Sigmoid colon (tissue), 6 donors: ENCODE measurements at regions not wholly inside any gene's neighbourhood (a gene's known extent, or its start where the extent isn't known, plus 50 kb on each side); places are given as distances from the start of the nearest gene placed in this dataset.

Source experiments
- DNase-seq: peaks from one replicate; pipeline ENCODE4 v3.0.0-alpha.2; 2019
- H3K27ac ChIP-seq, 4 donors: fragments of 200-600 bp; sonication (generic); one replicate each; pipeline ENCODE4 v1.5.1; 2016 to 2019; ENCODE audit warnings: mild to moderate bottlenecking in 1 of 4
- H3K27me3 ChIP-seq, 3 donors: fragments of 200-600 bp; sonication (generic); one replicate each; pipeline ENCODE4 v1.5.1; 2019; ENCODE audit warnings: mild to moderate bottlenecking in 1 of 3
- H3K36me3 ChIP-seq, 4 donors: fragments of 200-600 bp; sonication (generic); one replicate each; pipeline ENCODE4 v1.5.1; 2016 to 2019
- H3K4me1 ChIP-seq, 4 donors: fragments of 200-600 bp; sonication (generic); one replicate each; pipeline ENCODE4 v1.5.1; 2017 to 2019
- H3K4me3 ChIP-seq, 4 donors: fragments of 200-600 bp; sonication (generic); one replicate each; pipeline ENCODE4 v1.5.1; 2017 to 2019; ENCODE audit warnings: mild to moderate bottlenecking in 2 of 4, moderate library complexity in 1 of 4
- H3K9me3 ChIP-seq, 4 donors: fragments of 200-600 bp in 3 of 4; sonication (generic) in 3 of 4; one replicate each; pipeline versions ENCODE4 v1.5.1 to v1.6.1; 2013 to 2019
- CTCF ChIP-seq, 4 experiments: fragments of 450-650 bp in 3 of 4; fragments of 200-600 bp in 1 of 4; IDR thresholded peaks; one replicate each; pipeline ENCODE4 v1.5.1; 2016 to 2019; ENCODE audit warnings: antibody characterized with exemption in 4 of 4, mild to moderate bottlenecking in 3 of 4, moderate library complexity in 2 of 4
- EP300 ChIP-seq, 4 donors: sonication (generic); formaldehyde crosslinking; IDR thresholded peaks; one replicate each; pipeline ENCODE4 v1.6.1; 2017; ENCODE audit warnings: antibody characterized with exemption in 4 of 4
- POLR2A ChIP-seq, 2 donors: fragments of 450-650 bp; IDR thresholded peaks; one replicate each; pipeline ENCODE4 v1.6.1; 2016; ENCODE audit warnings: antibody characterized with exemption in 2 of 2, mild to moderate bottlenecking in 2 of 2, moderate library complexity in 2 of 2
- POLR2AphosphoS5 ChIP-seq, 4 donors: sonication (generic); formaldehyde crosslinking; IDR thresholded peaks; one replicate each; pipeline ENCODE4 v1.6.1; 2017; ENCODE audit warnings: antibody characterized with exemption in 4 of 4
- WGBS, 2 donors: extraction: QIAGEN DNeasy Blood & Tissue Kit; methylation state at CpG; one replicate each; pipeline ENCODE4 v1.1.7; 2013; 5-methylcytosine and 5-hydroxymethylcytosine counted together
- intact Hi-C: fragments of 100-400 bp; cut with DNase I; formaldehyde crosslinking; loops from one replicate; pipeline ENCODE4 v1.15.1; 2023
- small RNA-seq, 3 donors: library from RNA; depleted of rRNA; stranded (forward); fragments of <200 nt; gene quantifications; one replicate each; pipeline ENCODE3, GENCODE V24; 2016
- donor health status: healthy with polysubstance abuse.
- donor health status: healthy.

GRCh38 chr2:121160366-121160765 is 124.6 kb downstream of the TFCP2L1 start:
- WGBS, 2 donors: 85 to 90% methylated on average over 4 of the region's 4 CpGs
- DNase-seq: no peak
- no peak for TF ChIP-seq POLR2A (IDR thresholded peaks at IDR 0.05)
- no peak for TF ChIP-seq POLR2AphosphoS5 (IDR thresholded peaks at IDR 0.05)
- no peak for TF ChIP-seq EP300 (IDR thresholded peaks at IDR 0.05)
- TF ChIP-seq CTCF (IDR thresholded peaks at IDR 0.05): no peak
- H3K4me3 ChIP-seq: no peak overlapping the region
- H3K36me3 ChIP-seq: no peaks in the 10 kb centered on the region
- peaks cover 0 to 9% (median 8%) of the 10 kb centered on the region in 4 donors for H3K9me3 ChIP-seq
- no peak overlapping the region for H3K27ac ChIP-seq
- no peaks in the 10 kb centered on the region for H3K4me1 ChIP-seq
- intact Hi-C loops: no loop called here
- no peaks in the 10 kb centered on the region for H3K27me3 ChIP-seq

GRCh38 chr2:121161272-121161671 is 123.7 kb downstream of the TFCP2L1 start:
- Histone ChIP-seq H3K4me3 (no peak overlapping the region), H3K36me3 (no peaks in the 10 kb centered on the region), H3K4me1 (no peaks in the 10 kb centered on the region), H3K9me3 (peaks cover 0 to 9% (median 8%) of the 10 kb centered on the region in 4 donors), H3K27me3 (no peaks in the 10 kb centered on the region), H3K27ac (no peak overlapping the region)
- DNase-seq: no peak
- 12 to 56% methylated on average over 1 of the region's 1 CpG for WGBS, 2 donors
- intact Hi-C loops: no loop called here
- no peak for TF ChIP-seq POLR2AphosphoS5 (IDR thresholded peaks at IDR 0.05)
- TF ChIP-seq CTCF (IDR thresholded peaks at IDR 0.05): no peak

GRCh38 chr2:121162893-121163292 is 122.1 kb downstream of the TFCP2L1 start:
- H3K4me1 ChIP-seq: no peaks in the 10 kb centered on the region
- no peak for TF ChIP-seq EP300 (IDR thresholded peaks at IDR 0.05)
- no peak overlapping the region for H3K27ac ChIP-seq
- H3K27me3 ChIP-seq: no peaks in the 10 kb centered on the region
- no peak for DNase-seq
- H3K36me3 ChIP-seq: no peaks in the 10 kb centered on the region
- peaks cover 0 to 6% (median under 1%) of the 10 kb centered on the region in 4 donors for H3K9me3 ChIP-seq
- intact Hi-C loops: no loop called here
- H3K4me3 ChIP-seq: no peak overlapping the region

GRCh38 chr2:121164042-121164441 is 121.0 kb downstream of the TFCP2L1 start:
- Histone ChIP-seq H3K4me3 (no peak overlapping the region), H3K4me1 (no peaks in the 10 kb centered on the region), H3K27me3 (no peaks in the 10 kb centered on the region), H3K9me3 (peaks cover 0 to 6% (median 0%) of the 10 kb centered on the region in 4 donors), H3K36me3 (no peaks in the 10 kb centered on the region), H3K27ac (no peak overlapping the region)
- DNase-seq: no peak
- intact Hi-C loops: no loop called here
- 82 to 87% methylated on average over 3 of the region's 3 CpGs for WGBS, 2 donors
- TF ChIP-seq POLR2A (IDR thresholded peaks at IDR 0.05): no peak
- no peak for TF ChIP-seq EP300 (IDR thresholded peaks at IDR 0.05)
- no peak for TF ChIP-seq POLR2AphosphoS5 (IDR thresholded peaks at IDR 0.05)
- TF ChIP-seq CTCF (IDR thresholded peaks at IDR 0.05): no peak

- 83 to 88% methylated on average over 1 of the region's 1 CpG for WGBS, 2 donors
- H3K27ac ChIP-seq: no peak overlapping the region
- no peak overlapping the region for H3K4me3 ChIP-seq
- H3K27me3 ChIP-seq: no peaks in the 10 kb centered on the region
- H3K9me3 ChIP-seq: peaks cover 0 to 6% (median 0%) of the 10 kb centered on the region in 4 donors
- no peak for DNase-seq
- TF ChIP-seq POLR2A (IDR thresholded peaks at IDR 0.05) (no peak), CTCF (IDR thresholded peaks at IDR 0.05) (no peak), EP300 (IDR thresholded peaks at IDR 0.05) (no peak), POLR2AphosphoS5 (IDR thresholded peaks at IDR 0.05) (no peak)
- H3K36me3 ChIP-seq: no peaks in the 10 kb centered on the region
- intact Hi-C loops: no loop called here
- no peaks in the 10 kb centered on the region for H3K4me1 ChIP-seq
These were observed 119.9 kb downstream of the TFCP2L1 start for GRCh38 chr2:121165038-121165542.

Small RNA genes in the stretch of these regions (small RNA-seq; reads per million reads assigned to genes)
- 0 reads per million in 3 donors for gene RF00019
